Osteoblast (primary cell): ENCODE measurements at regions not wholly inside any gene's neighbourhood (a gene's known extent, or its start where the extent isn't known, plus 50 kb on each side); places are given as distances from the start of the nearest gene placed in this dataset.

Experiments used
- DNase-seq: peaks from one replicate; pipeline ENCODE4 v3.0.0; 2011; ENCODE audit warnings: low spot score, mixed read lengths; ENCODE audit not compliant: insufficient read length; ENCODE audit errors: missing footprints
- H2AFZ ChIP-seq: 2 replicates; pipeline ENCODE4 v1.6.0; 2011; ENCODE audit warnings: mild to moderate bottlenecking, low read length
- H3K27ac ChIP-seq: 2 replicates; pipeline ENCODE4 v1.5.1; 2011; ENCODE audit warnings: mild to moderate bottlenecking, low read depth, low read length, moderate library complexity
- H3K27me3 ChIP-seq: 2 replicates; pipeline ENCODE4 v1.6.0; 2012; ENCODE audit warnings: mild to moderate bottlenecking, control low read depth, inconsistent platforms, low read length, moderate library complexity; ENCODE audit not compliant: insufficient read depth
- H3K36me3 ChIP-seq: 2 replicates; pipeline ENCODE4 v1.5.1; 2011; ENCODE audit warnings: mild to moderate bottlenecking, low read length, control low read depth, moderate library complexity; ENCODE audit not compliant: insufficient read depth
- H3K4me1 ChIP-seq: 2 replicates; pipeline ENCODE4 v1.5.1; 2011; ENCODE audit warnings: mild to moderate bottlenecking, low read length, control low read depth, moderate library complexity; ENCODE audit not compliant: insufficient read depth
- H3K4me2 ChIP-seq: 2 replicates; pipeline ENCODE4 v1.6.0; 2011; ENCODE audit warnings: mild to moderate bottlenecking, low read length; ENCODE audit not compliant: insufficient read depth
- H3K4me3 ChIP-seq: fragments of 200-600 bp; sonication (generic); 3 replicates; pipeline ENCODE4 v1.5.1; 2012; ENCODE audit warnings: mild to moderate bottlenecking, low read length, inconsistent platforms; ENCODE audit not compliant: insufficient read depth
- H3K79me2 ChIP-seq: 2 replicates; pipeline ENCODE4 v1.6.0; 2012; ENCODE audit warnings: mild to moderate bottlenecking, low read length, control low read depth, inconsistent platforms; ENCODE audit not compliant: insufficient read depth
- H3K9me3 ChIP-seq: 2 replicates; pipeline ENCODE4 v1.5.1; 2011; ENCODE audit warnings: low read depth, low read length, control low read depth
- H4K20me1 ChIP-seq: 2 replicates; pipeline ENCODE4 v1.6.0; 2012; ENCODE audit warnings: mild to moderate bottlenecking, low read length, control low read depth; ENCODE audit not compliant: insufficient read depth
- CTCF ChIP-seq: IDR thresholded peaks from 2 replicates; pipeline ENCODE4 v1.5.1; 2011; ENCODE audit warnings: mild to moderate bottlenecking, low read depth, low read length, moderate library complexity; ENCODE audit errors: extremely low read depth

GRCh38 chrX:26007462-26007861 is 130.7 kb upstream of the MAGEB18 start:
- Histone ChIP-seq H3K27ac (no peak overlapping the region), H3K36me3 (no peaks in the 10 kb centered on the region), H3K4me1 (no peaks in the 10 kb centered on the region), H3K27me3 (no peaks in the 10 kb centered on the region), H3K79me2 (no peaks in the 10 kb centered on the region), H4K20me1 (no peaks in the 10 kb centered on the region), H2AFZ (no peak overlapping the region), H3K4me2 (no peak overlapping the region), H3K4me3 (no peak overlapping the region), H3K9me3 (no peaks in the 10 kb centered on the region)
- no peak for DNase-seq
- TF ChIP-seq CTCF = no peak

- Histone ChIP-seq H3K9me3 (no peaks in the 10 kb centered on the region), H2AFZ (no peak overlapping the region), H3K79me2 (no peaks in the 10 kb centered on the region), H3K27me3 (no peaks in the 10 kb centered on the region), H3K27ac (no peak overlapping the region), H3K4me3 (no peak overlapping the region), H3K4me1 (no peaks in the 10 kb centered on the region), H4K20me1 (no peaks in the 10 kb centered on the region), H3K4me2 (no peak overlapping the region), H3K36me3 (no peaks in the 10 kb centered on the region)
- TF ChIP-seq CTCF = no peak
- DNase-seq = no peak
These were observed 130.1 kb upstream of the MAGEB18 start for GRCh38 chrX:26008042-26008441.

GRCh38 chrX:26008691-26009090 is 129.5 kb upstream of the MAGEB18 start:
- no peak for DNase-seq
- Histone ChIP-seq H4K20me1 (no peaks in the 10 kb centered on the region), H3K4me1 (no peaks in the 10 kb centered on the region), H3K27ac (no peak overlapping the region), H3K36me3 (no peaks in the 10 kb centered on the region), H3K4me2 (no peak overlapping the region), H2AFZ (no peak overlapping the region), H3K4me3 (no peak overlapping the region), H3K79me2 (no peaks in the 10 kb centered on the region), H3K27me3 (no peaks in the 10 kb centered on the region), H3K9me3 (no peaks in the 10 kb centered on the region)
- TF ChIP-seq CTCF = no peak

- Histone ChIP-seq H3K4me1 (no peaks in the 10 kb centered on the region), H3K9me3 (no peaks in the 10 kb centered on the region), H3K79me2 (no peaks in the 10 kb centered on the region), H3K27me3 (no peaks in the 10 kb centered on the region), H3K27ac (no peak overlapping the region), H4K20me1 (no peaks in the 10 kb centered on the region), H3K36me3 (no peaks in the 10 kb centered on the region), H3K4me2 (no peak overlapping the region), H2AFZ (no peak overlapping the region), H3K4me3 (no peak overlapping the region)
- no peak for TF ChIP-seq CTCF
- no peak for DNase-seq
These were observed 118.8 kb upstream of the MAGEB18 start for GRCh38 chrX:26019386-26019785.
